GM23338 (cell line): ENCODE measurements at regions not wholly inside any gene's neighbourhood (a gene's known extent, or its start where the extent isn't known, plus 50 kb on each side); places are given as distances from the start of the nearest gene placed in this dataset.

ENCODE experiments used
- ATAC-seq: fragments of 200-7000 bp; cut with Tn5 transposase; 3 replicates; pipeline ENCODE4 v1.9.1; 2020
- DNase-seq: peaks from one replicate; pipeline ENCODE4 v3.0.0-alpha.2; 2015; ENCODE audit warnings: low spot score
- H2AFZ ChIP-seq: fragments of 200-600 bp; sonication (generic); 2 replicates; pipeline ENCODE4 v1.8.0; 2016; ENCODE audit warnings: antibody characterized with exemption, mild to moderate bottlenecking, moderate library complexity
- H3F3A ChIP-seq: fragments of 200-600 bp; sonication (generic); replicated peaks from 2 replicates; pipeline ENCODE4 v1.8.0; 2017; ENCODE audit warnings: antibody characterized with exemption, mixed run types, low read depth
- H3K27ac ChIP-seq: fragments of 200-600 bp; sonication (generic); 2 replicates; pipeline ENCODE4 v1.6.1; 2016; ENCODE audit warnings: low read depth
- H3K27me3 ChIP-seq: fragments of 200-600 bp; sonication (generic); 2 replicates; pipeline ENCODE4 v1.8.0; 2016; ENCODE audit warnings: mild to moderate bottlenecking, mixed run types, moderate library complexity; ENCODE audit not compliant: insufficient read depth
- H3K36me3 ChIP-seq: fragments of 200-600 bp; sonication (generic); 2 replicates; pipeline ENCODE4 v1.8.0; 2016; ENCODE audit warnings: mild to moderate bottlenecking; ENCODE audit not compliant: insufficient read depth
- H3K4me1 ChIP-seq: fragments of 200-600 bp; sonication (generic); 2 replicates; pipeline ENCODE4 v1.8.0; 2016; ENCODE audit warnings: mild to moderate bottlenecking, moderate library complexity; ENCODE audit not compliant: insufficient read depth
- H3K4me2 ChIP-seq: fragments of 200-600 bp; sonication (generic); 2 replicates; pipeline ENCODE4 v1.7.1; 2017; ENCODE audit warnings: mixed run types
- H3K4me3 ChIP-seq: fragments of 200-600 bp; sonication (generic); 2 replicates; pipeline ENCODE4 v1.6.1; 2016; ENCODE audit warnings: mixed run types
- H3K79me2 ChIP-seq: fragments of 200-600 bp; sonication (generic); replicated peaks from 2 replicates; pipeline ENCODE4 v1.8.0; 2017; ENCODE audit warnings: mild to moderate bottlenecking; ENCODE audit not compliant: insufficient read depth
- H3K9me2 ChIP-seq: fragments of 200-600 bp; sonication (generic); 2 replicates; pipeline ENCODE4 v1.8.0; 2017; ENCODE audit not compliant: insufficient read depth
- H4K20me1 ChIP-seq: fragments of 200-600 bp; sonication (generic); replicated peaks from 2 replicates; pipeline ENCODE4 v1.8.0; 2017; ENCODE audit warnings: mild to moderate bottlenecking; ENCODE audit not compliant: insufficient read depth
- H3K27ac Mint-ChIP-seq: 2 replicates; pipeline ENCODE4 v1.8.0; 2020; ENCODE audit warnings: inconsistent platforms, mild to moderate bottlenecking, moderate library complexity, mixed read lengths
- H3K27me3 Mint-ChIP-seq: 3 replicates; pipeline ENCODE4 v1.8.0; 2022; ENCODE audit warnings: low read depth, mild to moderate bottlenecking, moderate library complexity, mixed read lengths, inconsistent platforms; ENCODE audit not compliant: insufficient read depth, poor library complexity
- H3K36me3 Mint-ChIP-seq: 3 replicates; pipeline ENCODE4 v1.8.0; 2021; ENCODE audit warnings: low read depth, mild to moderate bottlenecking, inconsistent platforms, moderate library complexity, mixed read lengths
- H3K4me1 Mint-ChIP-seq: 3 replicates; pipeline ENCODE4 v1.8.0; 2020; ENCODE audit warnings: mild to moderate bottlenecking, inconsistent platforms, mixed read lengths
- H3K4me3 Mint-ChIP-seq: 3 replicates; pipeline ENCODE4 v1.8.0; 2021; ENCODE audit warnings: moderate library complexity, mild to moderate bottlenecking, inconsistent platforms, mixed read lengths
- H3K9me3 Mint-ChIP-seq: 3 replicates; pipeline ENCODE4 v1.8.0; 2020; ENCODE audit warnings: moderate library complexity, mild to moderate bottlenecking, inconsistent platforms, mixed read lengths
- CREB1 ChIP-seq: fragments of 250-450 bp; sonication (Bioruptor Pico); IDR thresholded peaks from 2 replicates; pipeline ENCODE4 v1.5.0; 2020; ENCODE audit warnings: low read depth, mild to moderate bottlenecking, moderate library complexity
- CTCF ChIP-seq, 2 experiments: fragments of 200-600 bp in 1 of 2; sonication (generic) in 1 of 2; conservative IDR thresholded peaks; 2 replicates each; pipeline versions ENCODE4 v1.5.1 to v1.6.1; 2016 to 2017; ENCODE audit warnings: antibody characterized with exemption in 2 of 2, low read depth in 2 of 2, mild to moderate bottlenecking in 2 of 2, moderate library complexity in 1 of 2
- ETS1 ChIP-seq: IDR thresholded peaks from 2 replicates; pipeline ENCODE4 v1.6.1; 2016; ENCODE audit warnings: antibody characterized with exemption
- EZH2 ChIP-seq: fragments of 200-600 bp; sonication (generic); IDR thresholded peaks from one replicate; pipeline ENCODE4 v1.8.0; 2017; ENCODE audit warnings: antibody characterized with exemption, mild to moderate bottlenecking, low read depth; ENCODE audit not compliant: unreplicated experiment
- EZH2phosphoT487 ChIP-seq: fragments of 200-600 bp; sonication (generic); IDR thresholded peaks from one replicate; pipeline ENCODE4 v1.8.1; 2018; ENCODE audit warnings: antibody characterized with exemption; ENCODE audit not compliant: unreplicated experiment
- JUNB ChIP-seq: IDR thresholded peaks from one replicate; pipeline ENCODE4 v1.6.1; 2016; ENCODE audit warnings: antibody characterized with exemption; ENCODE audit not compliant: unreplicated experiment
- NANOG ChIP-seq: IDR thresholded peaks from 2 replicates; pipeline ENCODE4 v1.6.1; 2016; ENCODE audit warnings: antibody characterized with exemption, borderline replicate concordance
- POLR2AphosphoS5 ChIP-seq: IDR thresholded peaks from 2 replicates; pipeline ENCODE4 v1.6.1; 2016; ENCODE audit warnings: antibody characterized with exemption, low read depth
- STAT1 ChIP-seq: IDR thresholded peaks from one replicate; pipeline ENCODE4 v1.6.1; 2016; ENCODE audit warnings: antibody characterized with exemption; ENCODE audit not compliant: unreplicated experiment
- ZNF114 ChIP-seq: fragments of 250-450 bp; sonication (Bioruptor Pico); IDR thresholded peaks from 2 replicates; pipeline ENCODE4 v1.5.0; 2020; ENCODE audit warnings: mild to moderate bottlenecking, moderate library complexity
- ZNF331 ChIP-seq: fragments of 250-450 bp; sonication (Bioruptor Pico); IDR thresholded peaks from 2 replicates; pipeline ENCODE4 v1.5.0; 2020; ENCODE audit warnings: low read depth, mild to moderate bottlenecking, moderate library complexity
- ZNF462 ChIP-seq: fragments of 250-450 bp; sonication (Bioruptor Pico); IDR thresholded peaks from 2 replicates; pipeline ENCODE4 v1.5.0; 2020; ENCODE audit warnings: mild to moderate bottlenecking, moderate library complexity
- TF ChIP-seq, protein P1 (sequence below): IDR thresholded peaks from one replicate; pipeline ENCODE4 v1.6.1; 2018; ENCODE audit warnings: antibody characterized with exemption; ENCODE audit not compliant: unreplicated experiment

GRCh38 chr2:57962861-57963260, 83.7 kb upstream of the VRK2 start:
- no peaks in the 10 kb centered on the region for H3K36me3 ChIP-seq
- H3K4me1 Mint-ChIP-seq: peaks cover 13% of the 10 kb centered on the region
- no peak overlapping the region for H3K4me3 ChIP-seq
- H3K9me3 Mint-ChIP-seq: no peaks in the 10 kb centered on the region
- H3K27ac Mint-ChIP-seq: no peak overlapping the region
- ATAC-seq (no peak), DNase-seq (peak; percentile 2)
- peaks cover 6% of the 10 kb centered on the region; the same call in 1 of the 2 replicates for H3K4me1 ChIP-seq
- H3K27me3 ChIP-seq: no peaks in the 10 kb centered on the region
- H3K4me2 ChIP-seq: no peak overlapping the region
- H3K27ac ChIP-seq: no peak overlapping the region
- no peak overlapping the region for H3K4me3 Mint-ChIP-seq
- H2AFZ ChIP-seq: peak overlapping the region; percentile 29
- H3K27me3 Mint-ChIP-seq: no peaks in the 10 kb centered on the region
- no peak for TF ChIP-seq JUNB
- no peak for TF ChIP-seq ZNF331 (CRISPR knock-in tag)
- TF ChIP-seq EZH2: no peak
- no peak for TF ChIP-seq ETS1
- no peak for TF ChIP-seq ZNF114 (CRISPR knock-in tag)
- TF ChIP-seq ZNF462 (CRISPR knock-in tag): no peak
- no peak for TF ChIP-seq STAT1
- no peak for TF ChIP-seq CREB1
- no peak for TF ChIP-seq NANOG
- TF ChIP-seq POLR2AphosphoS5: no peak
- no peak for TF ChIP-seq CTCF (conservative IDR thresholded peaks at IDR 0.05; ENCODE audit: low read depth in 2 of 2)
- TF ChIP-seq, protein P1, sequence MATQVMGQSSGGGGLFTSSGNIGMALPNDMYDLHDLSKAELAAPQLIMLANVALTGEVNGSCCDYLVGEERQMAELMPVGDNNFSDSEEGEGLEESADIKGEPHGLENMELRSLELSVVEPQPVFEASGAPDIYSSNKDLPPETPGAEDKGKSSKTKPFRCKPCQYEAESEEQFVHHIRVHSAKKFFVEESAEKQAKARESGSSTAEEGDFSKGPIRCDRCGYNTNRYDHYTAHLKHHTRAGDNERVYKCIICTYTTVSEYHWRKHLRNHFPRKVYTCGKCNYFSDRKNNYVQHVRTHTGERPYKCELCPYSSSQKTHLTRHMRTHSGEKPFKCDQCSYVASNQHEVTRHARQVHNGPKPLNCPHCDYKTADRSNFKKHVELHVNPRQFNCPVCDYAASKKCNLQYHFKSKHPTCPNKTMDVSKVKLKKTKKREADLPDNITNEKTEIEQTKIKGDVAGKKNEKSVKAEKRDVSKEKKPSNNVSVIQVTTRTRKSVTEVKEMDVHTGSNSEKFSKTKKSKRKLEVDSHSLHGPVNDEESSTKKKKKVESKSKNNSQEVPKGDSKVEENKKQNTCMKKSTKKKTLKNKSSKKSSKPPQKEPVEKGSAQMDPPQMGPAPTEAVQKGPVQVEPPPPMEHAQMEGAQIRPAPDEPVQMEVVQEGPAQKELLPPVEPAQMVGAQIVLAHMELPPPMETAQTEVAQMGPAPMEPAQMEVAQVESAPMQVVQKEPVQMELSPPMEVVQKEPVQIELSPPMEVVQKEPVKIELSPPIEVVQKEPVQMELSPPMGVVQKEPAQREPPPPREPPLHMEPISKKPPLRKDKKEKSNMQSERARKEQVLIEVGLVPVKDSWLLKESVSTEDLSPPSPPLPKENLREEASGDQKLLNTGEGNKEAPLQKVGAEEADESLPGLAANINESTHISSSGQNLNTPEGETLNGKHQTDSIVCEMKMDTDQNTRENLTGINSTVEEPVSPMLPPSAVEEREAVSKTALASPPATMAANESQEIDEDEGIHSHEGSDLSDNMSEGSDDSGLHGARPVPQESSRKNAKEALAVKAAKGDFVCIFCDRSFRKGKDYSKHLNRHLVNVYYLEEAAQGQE: no peak
- no peak for TF ChIP-seq EZH2phosphoT487
- no peaks in the 10 kb centered on the region for H3F3A ChIP-seq
- no peaks in the 10 kb centered on the region for H3K9me2 ChIP-seq
- no peaks in the 10 kb centered on the region for H3K36me3 Mint-ChIP-seq
- H3K79me2 ChIP-seq: no peaks in the 10 kb centered on the region
- no peaks in the 10 kb centered on the region for H4K20me1 ChIP-seq
